IMR-90 (cell line): ENCODE measurements at regions not wholly inside any gene's neighbourhood (a gene's known extent, or its start where the extent isn't known, plus 50 kb on each side); places are given as distances from the start of the nearest gene placed in this dataset.

Experiments used
- ATAC-seq: fragments of 200-7000 bp; cut with Tn5 transposase; 2 replicates; pipeline ENCODE4 v1.9.1; 2020; ENCODE audit warnings: low read depth, mild to moderate bottlenecking, moderate library complexity
- BruUV-seq: library from RNA; stranded (reverse); fragments of 400-500 nt; replicated peaks from 2 replicates; lab custom pipeline; 2021; lab: Mats Ljungman, UMichigan
- CTCF ChIA-PET: fragments of 300-600 bp; formaldehyde crosslinking; extraction: SDS; loops from one replicate; lab custom pipeline; 2021; ENCODE audit warnings: antibody characterized with exemption; lab: Yijun Ruan, JAX
- POLR2A ChIA-PET: fragments of 300-600 bp; sonication (Branson Sonifier 250); formaldehyde crosslinking; loops from one replicate; lab custom pipeline; 2022; ENCODE audit warnings: antibody characterized with exemption; ENCODE audit not compliant: unreplicated experiment; lab: Charles Lee
- DNase-seq: peaks from one replicate; pipeline ENCODE4 v3.0.0; 2013
- H2AFZ ChIP-seq: replicated peaks from 2 replicates; pipeline ENCODE3; 2013; ENCODE audit warnings: low read length, mild to moderate bottlenecking; ENCODE audit not compliant: poor library complexity
- H2AK5ac ChIP-seq: 2 replicates; pipeline ENCODE4 v1.6.1; 2013; ENCODE audit warnings: low read depth, low read length, inconsistent platforms
- H2AK9ac ChIP-seq: replicated peaks from 2 replicates; pipeline ENCODE3; 2013; ENCODE audit warnings: mild to moderate bottlenecking, low read depth, low read length, moderate library complexity; ENCODE audit not compliant: poor library complexity
- H2BK120ac ChIP-seq: 2 replicates; pipeline ENCODE4 v1.6.1; 2013; ENCODE audit warnings: low read depth, low read length, inconsistent platforms
- H2BK15ac ChIP-seq: 3 replicates; pipeline ENCODE4 v1.6.1; 2013; ENCODE audit warnings: low read depth, low read length, inconsistent platforms
- H2BK20ac ChIP-seq: 2 replicates; pipeline ENCODE4 v1.6.1; 2013; ENCODE audit warnings: low read depth, mild to moderate bottlenecking, inconsistent platforms, low read length, moderate library complexity
- H2BK5ac ChIP-seq: 2 replicates; pipeline ENCODE4 v1.6.1; 2013; ENCODE audit warnings: mild to moderate bottlenecking, low read depth, low read length, inconsistent platforms; ENCODE audit not compliant: poor library complexity, severe bottlenecking
- H3K14ac ChIP-seq: replicated peaks from 2 replicates; pipeline ENCODE4 v1.6.1; 2013; ENCODE audit warnings: low read depth, low read length, inconsistent platforms
- H3K18ac ChIP-seq: 2 replicates; pipeline ENCODE4 v1.6.1; 2013; ENCODE audit warnings: low read depth, low read length, control low read depth
- H3K23ac ChIP-seq: 2 replicates; pipeline ENCODE4 v1.6.1; 2013; ENCODE audit warnings: low read depth, low read length, inconsistent platforms
- H3K27ac ChIP-seq: 2 replicates; pipeline ENCODE4 v1.5.1; 2013; ENCODE audit warnings: mild to moderate bottlenecking, control low read depth, low read length; ENCODE audit not compliant: insufficient read depth
- H3K27me3 ChIP-seq: 2 replicates; pipeline ENCODE4 v1.6.1; 2013; ENCODE audit warnings: low read length; ENCODE audit not compliant: control insufficient read depth, insufficient read depth
- H3K36me3 ChIP-seq: 2 replicates; pipeline ENCODE4 v1.6.1; 2013; ENCODE audit warnings: low read length, mixed read lengths; ENCODE audit not compliant: control insufficient read depth, insufficient read depth
- H3K4ac ChIP-seq: 2 replicates; pipeline ENCODE4 v1.6.1; 2013; ENCODE audit warnings: low read depth, low read length, inconsistent platforms
- H3K4me1 ChIP-seq: 2 replicates; pipeline ENCODE4 v1.6.1; 2013; ENCODE audit warnings: low read length, mixed read lengths; ENCODE audit not compliant: control insufficient read depth, insufficient read depth
- H3K4me2 ChIP-seq: 2 replicates; pipeline ENCODE4 v1.6.1; 2013; ENCODE audit warnings: low read depth, mild to moderate bottlenecking, control low read depth, low read length, moderate library complexity
- H3K4me3 ChIP-seq: 2 replicates; pipeline ENCODE4 v1.5.1; 2013; ENCODE audit warnings: low read depth, mild to moderate bottlenecking, control low read depth, low read length, moderate library complexity; ENCODE audit not compliant: insufficient read depth
- H3K56ac ChIP-seq: 2 replicates; pipeline ENCODE4 v1.6.1; 2013; ENCODE audit warnings: low read length, inconsistent platforms; ENCODE audit not compliant: insufficient read depth; ENCODE audit errors: extremely low read depth
- H3K79me1 ChIP-seq, 2 experiments: 2 replicates each; pipeline ENCODE4 v1.6.1; 2013; ENCODE audit warnings: low read length in 2 of 2, inconsistent platforms in 1 of 2, low read depth in 1 of 2
- H3K9ac ChIP-seq: 2 replicates; pipeline ENCODE4 v1.6.1; 2013; ENCODE audit warnings: low read depth, low read length, control low read depth
- H3K9me1 ChIP-seq: 2 replicates; pipeline ENCODE4 v1.6.1; 2013; ENCODE audit warnings: low read length, inconsistent platforms; ENCODE audit not compliant: insufficient read depth
- H3K9me3 ChIP-seq: 2 replicates; pipeline ENCODE4 v1.6.1; 2013; ENCODE audit warnings: low read length; ENCODE audit not compliant: control insufficient read depth, insufficient read depth
- H4K20me1 ChIP-seq: 2 replicates; pipeline ENCODE4 v1.6.1; 2013; ENCODE audit warnings: low read length, inconsistent platforms; ENCODE audit not compliant: insufficient read depth
- H4K5ac ChIP-seq: 2 replicates; pipeline ENCODE4 v1.6.1; 2013; ENCODE audit warnings: mild to moderate bottlenecking, low read depth, low read length, control low read depth
- H4K8ac ChIP-seq, 2 experiments: 2 replicates each; pipeline ENCODE4 v1.6.1; 2013; ENCODE audit warnings: low read depth in 2 of 2, low read length in 2 of 2, control low read depth in 1 of 2, inconsistent platforms in 1 of 2
- H4K91ac ChIP-seq: 2 replicates; pipeline ENCODE4 v1.6.1; 2013; ENCODE audit warnings: low read depth, low read length, inconsistent platforms; ENCODE audit not compliant: insufficient read depth
- CEBPB ChIP-seq: IDR thresholded peaks from 2 replicates; pipeline ENCODE4 v1.6.1; 2012; ENCODE audit warnings: low read depth, low read length, improper control_type of control experiment
- FOS ChIP-seq: fragments of 150-350 bp; IDR thresholded peaks from 2 replicates; pipeline ENCODE4 v1.6.1; 2016; ENCODE audit warnings: low read depth, low read length
- MAZ ChIP-seq: IDR thresholded peaks from 2 replicates; pipeline ENCODE4 v1.6.1; 2012; ENCODE audit warnings: low read depth, mild to moderate bottlenecking, low read length, improper control_type of control experiment, moderate library complexity, borderline replicate concordance
- POLR2A ChIP-seq: IDR thresholded peaks from 2 replicates; pipeline ENCODE4 v1.6.1; 2012; ENCODE audit warnings: mild to moderate bottlenecking, low read depth, low read length
- WGBS, 2 experiments: methylation state at CpG; one replicate each; pipeline versions ENCODE4 v1.1.5 to v1.1.7; 2013; ENCODE audit warnings: missing lambda C conversion rate in 2 of 2; ENCODE audit not compliant: insufficient read length in 1 of 2; ENCODE audit errors: extremely low coverage in 2 of 2; 5-methylcytosine and 5-hydroxymethylcytosine counted together
- dilution Hi-C: fragments of 300-500 bp; cut with HindIII; formaldehyde crosslinking; loops from one replicate; pipeline ENCODE4 v1.14.3; 2018; ENCODE audit warnings: low sequenced_read_pairs; ENCODE audit not compliant: unreplicated experiment
- in situ Hi-C: fragments of 300-500 bp; cut with MboI; formaldehyde crosslinking; loops from 3 replicates; pipeline ENCODE4 v1.14.3; 2019; ENCODE audit warnings: low sequenced_read_pairs, inconsistent platforms, mixed read lengths
- intact Hi-C: fragments of 100-400 bp; cut with micrococcal nuclease; formaldehyde crosslinking; loops from 2 replicates; pipeline ENCODE4 v1.10.0; 2022

GRCh38 chr4:37517326-37517725 lies 168.8 kb downstream of the RELL1 start:
- no peaks in the 10 kb centered on the region for H4K20me1 ChIP-seq
- no peak for TF ChIP-seq MAZ
- TF ChIP-seq POLR2A, result no peak
- TF ChIP-seq FOS, result no peak
- TF ChIP-seq CEBPB, result no peak
- intact Hi-C loops, result no loop called here
- H2AK9ac ChIP-seq, result no peak overlapping the region
- no peak overlapping the region for H2AK5ac ChIP-seq
- H2BK20ac ChIP-seq, result no peak overlapping the region
- H3K9ac ChIP-seq, result no peak overlapping the region
- no peaks in the 10 kb centered on the region for H3K27me3 ChIP-seq
- dilution Hi-C loops, result no loop called here
- H3K36me3 ChIP-seq, result no peaks in the 10 kb centered on the region
- ChIA-PET CTCF (no interaction called here), POLR2A (no interaction called here)
- H3K4me3 ChIP-seq, result no peak overlapping the region
- no peak overlapping the region for H3K27ac ChIP-seq
- DNase-seq, result no peak
- no peak overlapping the region for H3K4ac ChIP-seq
- no peaks in the 10 kb centered on the region for H3K79me1 ChIP-seq
- H3K9me1 ChIP-seq, result no peaks in the 10 kb centered on the region
- H2BK5ac ChIP-seq, result no peak overlapping the region
- no peak overlapping the region for H3K18ac ChIP-seq
- H4K8ac ChIP-seq, result no peak overlapping the region
- H3K14ac ChIP-seq, result no peak overlapping the region
- WGBS, 2 experiments, result no CpG with 5 or more reads among the region's 3 CpGs
- no peak overlapping the region for H3K4me2 ChIP-seq
- H3K23ac ChIP-seq, result no peak overlapping the region
- in situ Hi-C loops, result no loop called here
- no TSS peak for BruUV-seq
- H3K9me3 ChIP-seq, result no peaks in the 10 kb centered on the region
- H3K4me1 ChIP-seq, result no peaks in the 10 kb centered on the region
- H2BK120ac ChIP-seq, result no peak overlapping the region
- H2BK15ac ChIP-seq, result no peak overlapping the region
- no peak for ATAC-seq
- no peak overlapping the region for H3K56ac ChIP-seq
- no peak overlapping the region for H4K5ac ChIP-seq
- H2AFZ ChIP-seq, result no peak overlapping the region
- H4K91ac ChIP-seq, result no peak overlapping the region
